H1 (cell line): ENCODE measurements at regions not wholly inside any gene's neighbourhood (a gene's known extent, or its start where the extent isn't known, plus 50 kb on each side); places are given as distances from the start of the nearest gene placed in this dataset.

Experiments used
- CTCF ChIA-PET: fragments of 300-600 bp; sonication (Branson Sonifier 250); formaldehyde crosslinking; loops from one replicate; lab custom pipeline; 2021; ENCODE audit not compliant: partially characterized antibody; lab: Charles Lee
- POLR2A ChIA-PET: fragments of 300-600 bp; sonication (Branson Sonifier 250); formaldehyde crosslinking; loops from one replicate; lab custom pipeline; 2021; ENCODE audit warnings: inconsistent platforms; ENCODE audit not compliant: partially characterized antibody; lab: Charles Lee
- DNase-seq, 2 experiments: peaks; one replicate each; pipeline versions ENCODE4 v3.0.0 to v3.0.0-alpha.2; 2010 to 2022; ENCODE audit warnings: low spot score in 2 of 2, low read depth in 1 of 2, mixed read lengths in 1 of 2
- FAIRE-seq: peaks from 2 replicates; lab custom pipeline; 2011; peaks lifted over from hg19 to GRCh38; lab: Jason Lieb, UNC
- H2AFZ ChIP-seq: 2 replicates; pipeline ENCODE4 v1.8.1; 2012; ENCODE audit warnings: low read length, inconsistent platforms
- H2AK5ac ChIP-seq: 2 replicates; pipeline ENCODE4 v1.6.1; 2013; ENCODE audit warnings: low read depth, low read length
- H2BK120ac ChIP-seq: replicated peaks from 2 replicates; pipeline ENCODE3; 2013; ENCODE audit warnings: low read depth, low read length, inconsistent platforms
- H2BK12ac ChIP-seq: 2 replicates; pipeline ENCODE4 v1.6.1; 2013; ENCODE audit warnings: low read depth, low read length
- H2BK15ac ChIP-seq: 2 replicates; pipeline ENCODE4 v1.6.1; 2013; ENCODE audit warnings: low read length
- H2BK20ac ChIP-seq: 2 replicates; pipeline ENCODE4 v1.6.1; 2013; ENCODE audit warnings: low read length
- H2BK5ac ChIP-seq: 2 replicates; pipeline ENCODE4 v1.6.1; 2013; ENCODE audit warnings: low read depth, low read length
- H3K14ac ChIP-seq: 2 replicates; pipeline ENCODE4 v1.6.1; 2013; ENCODE audit warnings: inconsistent platforms; ENCODE audit not compliant: insufficient read length
- H3K18ac ChIP-seq: 2 replicates; pipeline ENCODE4 v1.6.1; 2013; ENCODE audit warnings: low read length; ENCODE audit errors: extremely low read depth
- H3K23ac ChIP-seq: 2 replicates; pipeline ENCODE4 v1.6.1; 2013; ENCODE audit warnings: inconsistent platforms; ENCODE audit not compliant: insufficient read length
- H3K23me2 ChIP-seq: 2 replicates; pipeline ENCODE4 v1.6.1; 2013; ENCODE audit warnings: low read depth, low read length
- H3K27ac ChIP-seq: 2 replicates; pipeline ENCODE4 v1.6.1; 2011; ENCODE audit warnings: low read depth, low read length, inconsistent platforms
- H3K27me3 ChIP-seq, 4 experiments: replicated peaks in 1 of 4; 1 replicate in 1 of 4; 2 replicates in 3 of 4; pipeline versions ENCODE4 v1.6.1 to v1.8.1; 2011 to 2013; ENCODE audit warnings: low read length in 3 of 4, mild to moderate bottlenecking in 3 of 4, inconsistent platforms in 2 of 4, mixed read lengths in 2 of 4, moderate library complexity in 1 of 4; ENCODE audit not compliant: control insufficient read depth in 3 of 4, insufficient read depth in 3 of 4; ENCODE audit errors: extremely low read depth in 1 of 4
- H3K36me3 ChIP-seq, 4 experiments: 2 replicates each; pipeline versions ENCODE4 v1.6.1 to v1.8.1; 2011 to 2013; ENCODE audit warnings: mild to moderate bottlenecking in 4 of 4, low read length in 3 of 4, moderate library complexity in 2 of 4, control low read depth in 1 of 4, inconsistent platforms in 1 of 4; ENCODE audit not compliant: insufficient read depth in 4 of 4, control insufficient read depth in 2 of 4
- H3K4ac ChIP-seq: replicated peaks from 2 replicates; pipeline ENCODE3; 2013; ENCODE audit warnings: low read length, low read depth, mixed read lengths, inconsistent platforms; ENCODE audit not compliant: insufficient read length
- H3K4me1 ChIP-seq, 4 experiments: replicated peaks in 1 of 4; 1 replicate in 1 of 4; 2 replicates in 3 of 4; pipeline versions ENCODE4 v1.6.1 to v1.8.1; 2011 to 2013; ENCODE audit warnings: low read length in 3 of 4, inconsistent platforms in 2 of 4, mixed read lengths in 1 of 4; ENCODE audit not compliant: insufficient read depth in 4 of 4, control insufficient read depth in 3 of 4
- H3K4me2 ChIP-seq, 2 experiments: 2 replicates each; pipeline versions ENCODE4 v1.6.1 to v1.8.1; 2011 to 2013; ENCODE audit warnings: low read depth in 2 of 2, low read length in 2 of 2, control low read depth in 1 of 2, inconsistent platforms in 1 of 2, mild to moderate bottlenecking in 1 of 2; ENCODE audit not compliant: insufficient read depth in 1 of 2
- H3K4me3 ChIP-seq, 4 experiments: fragments of 200-600, 300-600 bp in 1 of 4; sonication (generic), shearing (Covaris generic), sonication (Bioruptor Twin) in 1 of 4; 2 replicates each; pipeline versions ENCODE4 v1.5.1 to v1.8.1; 2011 to 2016; ENCODE audit warnings: low read length in 4 of 4, low read depth in 3 of 4, control low read depth in 2 of 4, inconsistent platforms in 2 of 4, mild to moderate bottlenecking in 2 of 4, mixed read lengths in 1 of 4, moderate library complexity in 1 of 4; ENCODE audit not compliant: insufficient read depth in 2 of 4; ENCODE audit errors: extremely low read depth in 1 of 4
- H3K56ac ChIP-seq: replicated peaks from 2 replicates; pipeline ENCODE3; 2013; ENCODE audit warnings: low read depth, mild to moderate bottlenecking, mixed read lengths, low read length, inconsistent platforms; ENCODE audit not compliant: insufficient read length
- H3K79me1 ChIP-seq: 2 replicates; pipeline ENCODE4 v1.6.1; 2013; ENCODE audit warnings: low read depth, low read length, control low read depth
- H3K79me2 ChIP-seq, 2 experiments: 2 replicates each; pipeline versions ENCODE4 v1.6.1 to v1.8.1; 2012 to 2013; ENCODE audit warnings: low read length in 2 of 2, mild to moderate bottlenecking in 2 of 2, inconsistent platforms in 1 of 2; ENCODE audit not compliant: insufficient read depth in 2 of 2, control insufficient read depth in 1 of 2
- H3K9ac ChIP-seq, 4 experiments: replicated peaks in 1 of 4; 1 replicate in 1 of 4; 2 replicates in 3 of 4; pipeline versions ENCODE4 v1.6.1 to v1.8.1; 2011 to 2013; ENCODE audit warnings: low read depth in 3 of 4, low read length in 3 of 4, control low read depth in 2 of 4, mild to moderate bottlenecking in 2 of 4, moderate library complexity in 2 of 4, inconsistent platforms in 1 of 4; ENCODE audit errors: extremely low read depth in 1 of 4
- H3K9me3 ChIP-seq, 2 experiments: 2 replicates each; pipeline versions ENCODE4 v1.6.1 to v1.8.1; 2012 to 2013; ENCODE audit warnings: mild to moderate bottlenecking in 2 of 2, moderate library complexity in 2 of 2, control low read depth in 1 of 2, inconsistent platforms in 1 of 2, low read depth in 1 of 2, low read length in 1 of 2, mixed read lengths in 1 of 2; ENCODE audit not compliant: insufficient read depth in 2 of 2
- H4K20me1 ChIP-seq, 2 experiments: replicated peaks in 1 of 2; 2 replicates each; pipeline versions ENCODE3 to v1.8.1; 2011 to 2013; ENCODE audit warnings: inconsistent platforms in 2 of 2, low read length in 2 of 2, mild to moderate bottlenecking in 1 of 2; ENCODE audit not compliant: insufficient read depth in 2 of 2, control insufficient read depth in 1 of 2
- H4K5ac ChIP-seq: 2 replicates; pipeline ENCODE4 v1.6.1; 2013; ENCODE audit warnings: low read length, low read depth, mixed read lengths, inconsistent platforms; ENCODE audit not compliant: insufficient read length
- H4K8ac ChIP-seq: 2 replicates; pipeline ENCODE4 v1.8.0; 2013; ENCODE audit warnings: mild to moderate bottlenecking, moderate library complexity, low read length, inconsistent platforms; ENCODE audit not compliant: insufficient read depth; ENCODE audit errors: extremely low read depth
- H4K91ac ChIP-seq: replicated peaks from 2 replicates; pipeline ENCODE3; 2013; ENCODE audit warnings: low read length, mixed read lengths, inconsistent platforms; ENCODE audit not compliant: insufficient read length
- ASH2L ChIP-seq: fragments of 200-600, 300-600 bp; sonication (generic); IDR thresholded peaks from one replicate; pipeline ENCODE4 v1.7.1; 2017; ENCODE audit warnings: low read length
- EP300 ChIP-seq, 2 experiments: IDR thresholded peaks; 1 replicate in 1 of 2; 2 replicates in 1 of 2; pipeline ENCODE4 v1.6.1; 2011 to 2012; ENCODE audit warnings: low read depth in 2 of 2, low read length in 2 of 2, mild to moderate bottlenecking in 2 of 2, borderline replicate concordance in 1 of 2, inconsistent platforms in 1 of 2, moderate library complexity in 1 of 2
- HDAC6 ChIP-seq: IDR thresholded peaks from one replicate; pipeline ENCODE4 v1.7.1; 2012; ENCODE audit warnings: low read depth, mild to moderate bottlenecking, inconsistent platforms, low read length, moderate library complexity
- RAD21 ChIP-seq, 2 experiments: IDR thresholded peaks in 1 of 2; conservative IDR thresholded peaks in 1 of 2; 2 replicates each; pipeline ENCODE4 v1.6.1; 2011; ENCODE audit warnings: low read depth in 2 of 2, low read length in 2 of 2, improper control_type of control experiment in 1 of 2, inconsistent platforms in 1 of 2, mild to moderate bottlenecking in 1 of 2, moderate library complexity in 1 of 2
- SP2 ChIP-seq: IDR thresholded peaks from 2 replicates; pipeline ENCODE4 v1.6.1; 2012; ENCODE audit warnings: mild to moderate bottlenecking, low read length, inconsistent platforms
- WGBS, 2 experiments: shearing (Covaris generic) in 1 of 2; methylation state at CpG; one replicate each; pipeline versions ENCODE4 v1.1.6 to v1.1.7; 2013 to 2015; ENCODE audit warnings: low lambda C conversion rate in 2 of 2, mixed read lengths in 2 of 2, inconsistent platforms in 1 of 2, low coverage in 1 of 2, missing lambda C conversion rate in 1 of 2; ENCODE audit not compliant: insufficient replicate concordance in 2 of 2, insufficient coverage in 1 of 2, insufficient read length in 1 of 2; ENCODE audit errors: extremely low coverage in 1 of 2, missing lambda C conversion rate in 1 of 2; 5-methylcytosine and 5-hydroxymethylcytosine counted together
- TF ChIP-seq, protein P1 (sequence below): IDR thresholded peaks from 2 replicates; pipeline ENCODE4 v1.6.1; 2012; ENCODE audit warnings: low read length, inconsistent platforms
- TF ChIP-seq, protein P2 (sequence below), 3 experiments: IDR thresholded peaks; 1 replicate in 2 of 3; 2 replicates in 1 of 3; pipeline versions ENCODE4 v1.5.1 to v1.6.1; 2011; ENCODE audit warnings: low read length in 3 of 3, mild to moderate bottlenecking in 3 of 3, inconsistent platforms in 2 of 3, low read depth in 1 of 3, moderate library complexity in 1 of 3; ENCODE audit not compliant: insufficient read depth in 1 of 3; ENCODE audit errors: control extremely low read depth in 1 of 3

DNA sequence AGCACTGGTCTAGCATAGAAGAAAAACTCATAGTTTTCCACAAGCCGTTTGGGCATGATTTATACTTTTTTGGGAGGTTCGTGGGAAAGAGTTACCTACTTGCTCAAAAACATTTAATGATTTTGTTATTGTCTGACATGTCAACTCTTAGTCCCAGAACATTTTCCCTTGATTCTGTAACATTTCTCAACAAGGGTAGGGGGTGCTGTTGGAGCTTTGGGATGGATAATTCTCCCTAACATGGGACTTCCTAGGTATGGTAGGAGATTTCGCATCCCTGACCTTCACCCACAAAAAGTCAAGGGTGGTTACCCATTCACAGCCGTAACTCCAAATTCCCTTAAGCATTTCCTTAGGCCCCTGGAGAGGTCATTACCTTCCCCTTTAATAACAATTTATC lies 378.0 kb downstream of the YTHDC2 start:
- FAIRE-seq: no peak

More for the DNA sequence above, 378.0 kb downstream of the YTHDC2 start:
- no peaks in the 10 kb centered on the region for H3K27me3 ChIP-seq
- no peaks in the 10 kb centered on the region for H3K9me3 ChIP-seq
- no peak overlapping the region for H3K4me2 ChIP-seq
- H2AFZ ChIP-seq: no peak overlapping the region
- ChIA-PET POLR2A (interaction anchor here (1.5 kb wide), 1 partner anchor 11 kb away, joined by 3 read pairs; no protein-coding TSS in a partner anchor), CTCF (interaction anchor here (0.7 to 1.5 kb wide), 13 partner anchors 9 to 612 kb away, joined by 3 to 6 read pairs (median 3); no protein-coding TSS in a partner anchor)
- H3K14ac ChIP-seq: no peak overlapping the region
- no peaks in the 10 kb centered on the region; the same call in 1 of the 2 replicates for H3K23me2 ChIP-seq
- H3K4ac ChIP-seq: no peak overlapping the region
- H4K5ac ChIP-seq: no peak overlapping the region
- H3K4me3 ChIP-seq: no peak overlapping the region
- H2BK15ac ChIP-seq: no peak overlapping the region
- no peak overlapping the region for H4K91ac ChIP-seq
- no peak overlapping the region for H2BK12ac ChIP-seq
- H3K4me1 ChIP-seq: no peaks in the 10 kb centered on the region
- H3K56ac ChIP-seq: no peak overlapping the region
- no peak overlapping the region for H2BK5ac ChIP-seq
- no peaks in the 10 kb centered on the region for H3K79me2 ChIP-seq
- no peak overlapping the region for H2BK120ac ChIP-seq
- TF ChIP-seq SP2: no peak
- no peak for TF ChIP-seq HDAC6
- TF ChIP-seq, protein P1, sequence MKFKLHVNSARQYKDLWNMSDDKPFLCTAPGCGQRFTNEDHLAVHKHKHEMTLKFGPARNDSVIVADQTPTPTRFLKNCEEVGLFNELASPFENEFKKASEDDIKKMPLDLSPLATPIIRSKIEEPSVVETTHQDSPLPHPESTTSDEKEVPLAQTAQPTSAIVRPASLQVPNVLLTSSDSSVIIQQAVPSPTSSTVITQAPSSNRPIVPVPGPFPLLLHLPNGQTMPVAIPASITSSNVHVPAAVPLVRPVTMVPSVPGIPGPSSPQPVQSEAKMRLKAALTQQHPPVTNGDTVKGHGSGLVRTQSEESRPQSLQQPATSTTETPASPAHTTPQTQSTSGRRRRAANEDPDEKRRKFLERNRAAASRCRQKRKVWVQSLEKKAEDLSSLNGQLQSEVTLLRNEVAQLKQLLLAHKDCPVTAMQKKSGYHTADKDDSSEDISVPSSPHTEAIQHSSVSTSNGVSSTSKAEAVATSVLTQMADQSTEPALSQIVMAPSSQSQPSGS: no peak
- no peak for TF ChIP-seq ASH2L
- TF ChIP-seq EP300 (IDR thresholded peaks at IDR 0.05; ENCODE audit: borderline replicate concordance in 1 of 2, low read depth in 2 of 2, low read length in 2 of 2): no peak
- peak; percentile 45 to 46 for TF ChIP-seq RAD21 (IDR thresholded peaks at IDR 0.05 in 1 of 2, conservative IDR thresholded peaks at IDR 0.05 in 1 of 2; ENCODE audit: low read depth in 2 of 2, low read length in 2 of 2)
- TF ChIP-seq, protein P2, sequence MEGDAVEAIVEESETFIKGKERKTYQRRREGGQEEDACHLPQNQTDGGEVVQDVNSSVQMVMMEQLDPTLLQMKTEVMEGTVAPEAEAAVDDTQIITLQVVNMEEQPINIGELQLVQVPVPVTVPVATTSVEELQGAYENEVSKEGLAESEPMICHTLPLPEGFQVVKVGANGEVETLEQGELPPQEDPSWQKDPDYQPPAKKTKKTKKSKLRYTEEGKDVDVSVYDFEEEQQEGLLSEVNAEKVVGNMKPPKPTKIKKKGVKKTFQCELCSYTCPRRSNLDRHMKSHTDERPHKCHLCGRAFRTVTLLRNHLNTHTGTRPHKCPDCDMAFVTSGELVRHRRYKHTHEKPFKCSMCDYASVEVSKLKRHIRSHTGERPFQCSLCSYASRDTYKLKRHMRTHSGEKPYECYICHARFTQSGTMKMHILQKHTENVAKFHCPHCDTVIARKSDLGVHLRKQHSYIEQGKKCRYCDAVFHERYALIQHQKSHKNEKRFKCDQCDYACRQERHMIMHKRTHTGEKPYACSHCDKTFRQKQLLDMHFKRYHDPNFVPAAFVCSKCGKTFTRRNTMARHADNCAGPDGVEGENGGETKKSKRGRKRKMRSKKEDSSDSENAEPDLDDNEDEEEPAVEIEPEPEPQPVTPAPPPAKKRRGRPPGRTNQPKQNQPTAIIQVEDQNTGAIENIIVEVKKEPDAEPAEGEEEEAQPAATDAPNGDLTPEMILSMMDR (IDR thresholded peaks at IDR 0.05; ENCODE audit: control extremely low read depth in 1 of 3, insufficient read depth in 1 of 3, low read depth in 1 of 3, low read length in 3 of 3): peak in 2 of 3 experiments; percentile 32 to 34; a peak in 2 of 4 replicates
- H3K23ac ChIP-seq: no peak overlapping the region
- H3K36me3 ChIP-seq: no peaks in the 10 kb centered on the region
- H3K9ac ChIP-seq: no peak overlapping the region
- H3K27ac ChIP-seq: no peak overlapping the region
- no peak for DNase-seq
- H2BK20ac ChIP-seq: no peak overlapping the region
- 84% methylated on average over 4 of the region's 4 CpGs; no CpG with 5 or more reads in 1 of the 2 experiments for WGBS, 2 experiments
- H4K8ac ChIP-seq: no peak overlapping the region
- no peak overlapping the region for H3K18ac ChIP-seq
- no peaks in the 10 kb centered on the region for H4K20me1 ChIP-seq
- H2AK5ac ChIP-seq: no peak overlapping the region
- no peaks in the 10 kb centered on the region for H3K79me1 ChIP-seq
